Keratinocyte (primary cell): ENCODE measurements at regions not wholly inside any gene's neighbourhood (a gene's known extent, or its start where the extent isn't known, plus 50 kb on each side); places are given as distances from the start of the nearest gene placed in this dataset.
A peak's percentile ranks its signal among the peaks of the same experiment; 100 is the strongest.

Experiments
- CTCF ChIP-seq, 3 experiments: IDR thresholded peaks in 1 of 3; conservative IDR thresholded peaks in 1 of 3; optimal IDR thresholded peaks in 1 of 3; 2 replicates in 2 of 3; 3 replicates in 1 of 3; pipeline versions ENCODE3 to v1.5.1; 2011; ENCODE audit warnings: low read length in 3 of 3, mild to moderate bottlenecking in 3 of 3, moderate library complexity in 2 of 3, control low read depth in 1 of 3, inconsistent platforms in 1 of 3; ENCODE audit not compliant: insufficient read depth in 2 of 3; ENCODE audit errors: extremely low read depth in 1 of 3
- EZH2 ChIP-seq: IDR thresholded peaks from one replicate; pipeline ENCODE4 v1.6.1; 2012; ENCODE audit warnings: inconsistent platforms, mild to moderate bottlenecking, low read length, moderate library complexity

- TF ChIP-seq CTCF (optimal IDR thresholded peaks at IDR 0.05 in 1 of 3, IDR thresholded peaks at IDR 0.05 in 1 of 3, conservative IDR thresholded peaks at IDR 0.05 in 1 of 3; ENCODE audit: extremely low read depth in 1 of 3, insufficient read depth in 2 of 3, low read length in 3 of 3), result peak in 1 of 3 experiments; percentile 16
- TF ChIP-seq EZH2, result no peak
Measured at GRCh38 chr3:124277144-124277890, 285.4 kb upstream of the ROPN1 start.
